ENCODE measurements at regions not wholly inside any gene's neighbourhood (a gene's known extent, or its start where the extent isn't known, plus 50 kb on each side); places are given as distances from the start of the nearest gene placed in this dataset.

DNA sequence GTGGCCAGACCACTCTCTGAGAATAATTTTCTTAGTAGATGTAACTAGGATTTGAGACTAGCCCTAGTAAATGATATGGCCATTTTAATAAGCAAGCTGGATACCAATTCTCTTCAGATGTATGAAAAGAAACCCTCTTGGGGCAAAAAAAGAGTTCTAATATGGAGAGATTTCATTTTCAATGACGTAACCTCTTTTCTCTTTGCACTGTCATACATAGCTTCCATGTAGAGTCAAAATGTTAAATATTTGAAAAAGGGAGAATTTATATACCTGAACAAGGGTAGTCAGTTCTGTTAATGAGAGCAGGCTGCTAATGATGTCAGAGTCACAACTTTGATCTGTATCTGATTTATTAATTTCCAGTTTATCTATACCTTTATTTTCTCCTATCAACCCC is 120.0 kb downstream of the KBTBD8 start:
- Histone ChIP-seq H3K27me3 (ENCODE audit: control insufficient read depth, insufficient read depth, low read length) (no peaks in the 10 kb centered on the region), H3K4me1 (ENCODE audit: control insufficient read depth, insufficient read depth, low read length) (no peaks in the 10 kb centered on the region), H3K36me3 (ENCODE audit: control insufficient read depth, insufficient read depth, low read length) (no peaks in the 10 kb centered on the region), H3K9me3 (ENCODE audit: control insufficient read depth, insufficient read depth, low read length) (no peaks in the 10 kb centered on the region), H3K4me3 (ENCODE audit: low read length) (no peak overlapping the region), H3K27ac (ENCODE audit: low read length) (no peak overlapping the region)
- no CpG with 5 or more reads among the region's 1 CpG for WGBS (ENCODE audit: insufficient coverage)
- no peak overlapping the region for H3K27ac Mint-ChIP-seq
- H3K36me3 Mint-ChIP-seq = no peaks in the 10 kb centered on the region
- H3K4me1 Mint-ChIP-seq = peaks cover 0 to 9% of the 10 kb centered on the region in 2 donors
- H3K9me3 Mint-ChIP-seq = no peaks in the 10 kb centered on the region
- intact Hi-C loops (cut with micrococcal nuclease) = no loop called here
- ATAC-seq (no peak), DNase-seq (no peak)
- H3K4me3 Mint-ChIP-seq = no peak overlapping the region
- peaks cover 0 to 7% of the 10 kb centered on the region in 2 donors for H3K27me3 Mint-ChIP-seq (ENCODE audit: low read depth in 2 of 2)
- TF ChIP-seq, protein P1, sequence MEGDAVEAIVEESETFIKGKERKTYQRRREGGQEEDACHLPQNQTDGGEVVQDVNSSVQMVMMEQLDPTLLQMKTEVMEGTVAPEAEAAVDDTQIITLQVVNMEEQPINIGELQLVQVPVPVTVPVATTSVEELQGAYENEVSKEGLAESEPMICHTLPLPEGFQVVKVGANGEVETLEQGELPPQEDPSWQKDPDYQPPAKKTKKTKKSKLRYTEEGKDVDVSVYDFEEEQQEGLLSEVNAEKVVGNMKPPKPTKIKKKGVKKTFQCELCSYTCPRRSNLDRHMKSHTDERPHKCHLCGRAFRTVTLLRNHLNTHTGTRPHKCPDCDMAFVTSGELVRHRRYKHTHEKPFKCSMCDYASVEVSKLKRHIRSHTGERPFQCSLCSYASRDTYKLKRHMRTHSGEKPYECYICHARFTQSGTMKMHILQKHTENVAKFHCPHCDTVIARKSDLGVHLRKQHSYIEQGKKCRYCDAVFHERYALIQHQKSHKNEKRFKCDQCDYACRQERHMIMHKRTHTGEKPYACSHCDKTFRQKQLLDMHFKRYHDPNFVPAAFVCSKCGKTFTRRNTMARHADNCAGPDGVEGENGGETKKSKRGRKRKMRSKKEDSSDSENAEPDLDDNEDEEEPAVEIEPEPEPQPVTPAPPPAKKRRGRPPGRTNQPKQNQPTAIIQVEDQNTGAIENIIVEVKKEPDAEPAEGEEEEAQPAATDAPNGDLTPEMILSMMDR (IDR thresholded peaks at IDR 0.05) = no peak

DNA sequence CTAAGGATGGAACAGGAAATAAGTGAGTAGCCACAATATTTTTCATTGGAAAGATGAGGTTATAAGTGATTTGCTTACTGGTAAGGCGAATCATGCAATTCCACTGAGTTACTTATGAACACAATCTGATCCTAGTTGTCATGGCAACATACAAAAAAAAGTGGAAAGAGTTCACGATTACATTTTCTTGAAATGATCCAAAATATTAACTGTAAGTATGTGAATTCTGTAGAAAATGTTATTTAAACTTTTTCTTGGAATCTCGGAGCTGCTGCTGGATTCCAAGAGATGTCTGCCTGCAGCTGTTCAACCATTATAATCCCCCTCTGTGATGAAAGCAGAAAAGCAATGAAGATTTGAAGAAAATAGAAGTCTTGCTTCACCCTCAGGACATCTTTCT is 120.5 kb downstream of the KBTBD8 start:
- H3K9me3 Mint-ChIP-seq = no peaks in the 10 kb centered on the region
- Histone ChIP-seq H3K9me3 (ENCODE audit: control insufficient read depth, insufficient read depth, low read length) (no peaks in the 10 kb centered on the region), H3K27ac (ENCODE audit: low read length) (no peak overlapping the region), H3K4me3 (ENCODE audit: low read length) (no peak overlapping the region), H3K36me3 (ENCODE audit: control insufficient read depth, insufficient read depth, low read length) (no peaks in the 10 kb centered on the region), H3K27me3 (ENCODE audit: control insufficient read depth, insufficient read depth, low read length) (no peaks in the 10 kb centered on the region), H3K4me1 (ENCODE audit: control insufficient read depth, insufficient read depth, low read length) (no peaks in the 10 kb centered on the region)
- no peak for DNase-seq
- 88% methylated on average over 1 of the region's 3 CpGs for WGBS (ENCODE audit: insufficient coverage)
- H3K27me3 Mint-ChIP-seq (ENCODE audit: low read depth in 2 of 2) = peaks cover 0 to 7% of the 10 kb centered on the region in 2 donors
- no peak overlapping the region for H3K27ac Mint-ChIP-seq
- H3K4me3 Mint-ChIP-seq = no peak overlapping the region
- TF ChIP-seq, protein P1 (IDR thresholded peaks at IDR 0.05) = no peak
- ATAC-seq = no peak
- H3K36me3 Mint-ChIP-seq = no peaks in the 10 kb centered on the region
- peaks cover 0 to 5% of the 10 kb centered on the region in 2 donors for H3K4me1 Mint-ChIP-seq
- intact Hi-C loops (cut with micrococcal nuclease) = no loop called here

DNA sequence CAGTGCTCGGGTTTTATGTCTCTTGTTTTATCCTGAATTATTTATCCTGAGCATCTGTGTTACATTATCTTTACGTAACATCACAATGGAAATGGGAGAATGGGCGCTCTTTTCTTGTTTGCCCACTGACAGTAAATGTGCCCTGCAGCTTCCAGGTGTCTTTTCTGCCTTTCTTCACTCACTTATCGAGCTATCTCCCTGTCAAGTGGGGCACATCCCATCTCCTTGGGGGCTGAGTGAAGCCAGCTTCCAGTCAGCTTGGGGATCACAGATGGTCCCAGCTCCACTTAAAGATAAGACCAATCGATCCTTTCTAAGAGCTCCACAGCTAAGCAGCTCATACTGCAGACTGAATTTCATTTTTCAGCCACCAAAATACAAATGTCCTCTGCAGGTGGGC is 125.8 kb downstream of the KBTBD8 start:
- Mint-ChIP-seq H3K4me3 (no peak overlapping the region), H3K27ac (no peak overlapping the region), H3K9me3 (no peaks in the 10 kb centered on the region), H3K27me3 (ENCODE audit: low read depth in 2 of 2) (peaks cover 0 to 3% of the 10 kb centered on the region in 2 donors), H3K4me1 (no peaks in the 10 kb centered on the region), H3K36me3 (no peaks in the 10 kb centered on the region)
- WGBS (ENCODE audit: insufficient coverage) = 86% methylated on average over 5 of the region's 5 CpGs
- Histone ChIP-seq H3K27me3 (ENCODE audit: control insufficient read depth, insufficient read depth, low read length) (no peaks in the 10 kb centered on the region), H3K4me3 (ENCODE audit: low read length) (no peak overlapping the region), H3K27ac (ENCODE audit: low read length) (no peak overlapping the region), H3K9me3 (ENCODE audit: control insufficient read depth, insufficient read depth, low read length) (no peaks in the 10 kb centered on the region), H3K36me3 (ENCODE audit: control insufficient read depth, insufficient read depth, low read length) (no peaks in the 10 kb centered on the region), H3K4me1 (ENCODE audit: control insufficient read depth, insufficient read depth, low read length) (no peaks in the 10 kb centered on the region)
- DNase-seq = no peak
- TF ChIP-seq, protein P1 (IDR thresholded peaks at IDR 0.05) = no peak
- intact Hi-C loops (cut with micrococcal nuclease) = no loop called here
- no peak for ATAC-seq

DNA sequence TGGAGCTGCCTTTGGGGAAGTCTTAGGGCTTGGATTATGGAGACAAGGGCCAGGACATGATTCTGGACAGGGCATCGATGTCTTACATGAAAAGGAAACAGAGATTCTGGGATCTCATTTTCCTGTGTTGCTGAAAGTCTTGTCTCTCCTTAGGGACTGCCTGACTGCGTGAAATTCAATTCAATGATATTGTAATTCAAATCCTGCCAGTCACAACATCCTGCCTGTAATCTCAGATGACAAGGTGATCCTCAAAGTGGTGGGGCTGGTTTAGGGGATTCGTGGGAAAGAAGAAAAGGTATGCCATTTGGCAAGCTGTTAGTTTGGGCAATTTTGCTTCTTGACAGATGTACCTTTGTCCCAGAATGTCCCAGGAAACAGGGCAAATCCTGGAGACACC is 129.1 kb downstream of the KBTBD8 start:
- TF ChIP-seq, protein P1 (IDR thresholded peaks at IDR 0.05) = no peak
- H3K36me3 ChIP-seq (ENCODE audit: control insufficient read depth, insufficient read depth, low read length) = no peaks in the 10 kb centered on the region

More for the DNA sequence above, 129.1 kb downstream of the KBTBD8 start:
- Mint-ChIP-seq H3K27ac (no peak overlapping the region), H3K4me1 (no peaks in the 10 kb centered on the region), H3K9me3 (peaks cover 0 to 2% of the 10 kb centered on the region in 2 donors), H3K36me3 (no peaks in the 10 kb centered on the region), H3K4me3 (no peak overlapping the region), H3K27me3 (ENCODE audit: low read depth in 2 of 2) (peaks cover 0 to 8% of the 10 kb centered on the region in 2 donors)
- DNase-seq (no peak), ATAC-seq (no peak)
- WGBS (ENCODE audit: insufficient coverage) = 58% methylated on average over 3 of the region's 3 CpGs
- intact Hi-C loops (cut with micrococcal nuclease) = no loop called here
- Histone ChIP-seq H3K4me1 (ENCODE audit: control insufficient read depth, insufficient read depth, low read length) (no peaks in the 10 kb centered on the region), H3K27me3 (ENCODE audit: control insufficient read depth, insufficient read depth, low read length) (no peaks in the 10 kb centered on the region), H3K27ac (ENCODE audit: low read length) (no peak overlapping the region), H3K9me3 (ENCODE audit: control insufficient read depth, insufficient read depth, low read length) (no peaks in the 10 kb centered on the region), H3K4me3 (ENCODE audit: low read length) (no peak overlapping the region)
